ENCODE measurements at regions not wholly inside any gene's neighbourhood (a gene's known extent, or its start where the extent isn't known, plus 50 kb on each side); places are given as distances from the start of the nearest gene placed in this dataset.

GRCh38 chr21:28214786-28215185 is 777.9 kb downstream of the LTN1 start:
- TF ChIP-seq EZH2 (IDR thresholded peaks at IDR 0.05; ENCODE audit: low read length) (no peak), CTCF (optimal IDR thresholded peaks at IDR 0.05 in 1 of 3, IDR thresholded peaks at IDR 0.05 in 1 of 3, conservative IDR thresholded peaks at IDR 0.05 in 1 of 3; ENCODE audit: extremely low read depth in 1 of 3, insufficient read depth in 2 of 3, low read length in 3 of 3) (no peak)
